COLO829 (cell line): ENCODE measurements at regions not wholly inside any gene's neighbourhood (a gene's known extent, or its start where the extent isn't known, plus 50 kb on each side); places are given as distances from the start of the nearest gene placed in this dataset.

ENCODE experiments used
- DNase-seq: peaks from one replicate; pipeline ENCODE4 v3.0.0; 2012; ENCODE audit warnings: low spot score

DNA sequence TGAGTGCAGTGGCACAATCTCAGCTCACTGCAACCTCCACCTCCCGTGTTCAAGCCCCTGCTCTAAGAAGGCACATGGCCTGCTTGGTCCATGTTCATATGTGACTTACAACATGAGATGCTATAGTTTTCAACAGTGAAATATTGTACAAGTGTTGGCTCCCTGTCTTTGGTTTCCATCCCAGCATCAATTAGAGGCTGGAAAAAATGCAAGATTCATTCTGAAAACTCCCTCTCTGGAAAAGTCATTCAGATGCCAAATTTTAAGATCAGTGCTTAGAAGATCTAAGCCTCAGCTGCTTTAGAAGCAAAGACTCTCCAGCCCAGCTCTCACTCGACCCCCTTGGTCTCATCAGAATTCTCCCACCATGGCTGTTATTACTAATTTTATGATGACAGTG, 398.9 kb downstream of the KIF16B start:
- DNase-seq = no peak

DNA sequence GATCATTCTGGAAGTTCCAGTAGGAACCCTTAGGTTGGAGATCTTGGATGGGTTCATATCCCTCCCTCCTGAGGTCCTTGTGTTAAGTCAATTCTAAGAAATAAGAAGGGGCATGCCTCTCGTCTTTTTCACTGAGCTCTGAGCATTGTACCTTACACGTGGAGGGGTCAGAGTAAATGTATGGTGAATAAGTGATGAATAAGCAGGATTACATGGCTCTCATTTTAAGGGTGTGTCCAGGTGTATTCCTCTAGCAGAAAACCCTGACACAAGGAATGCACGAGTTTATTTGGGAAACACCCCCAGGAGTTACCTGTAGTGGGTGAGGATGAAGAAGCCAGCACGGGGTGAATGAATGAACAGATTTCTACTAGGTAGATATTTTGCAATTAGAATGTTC, 400.2 kb downstream of the KIF16B start:
- DNase-seq = no peak

DNA sequence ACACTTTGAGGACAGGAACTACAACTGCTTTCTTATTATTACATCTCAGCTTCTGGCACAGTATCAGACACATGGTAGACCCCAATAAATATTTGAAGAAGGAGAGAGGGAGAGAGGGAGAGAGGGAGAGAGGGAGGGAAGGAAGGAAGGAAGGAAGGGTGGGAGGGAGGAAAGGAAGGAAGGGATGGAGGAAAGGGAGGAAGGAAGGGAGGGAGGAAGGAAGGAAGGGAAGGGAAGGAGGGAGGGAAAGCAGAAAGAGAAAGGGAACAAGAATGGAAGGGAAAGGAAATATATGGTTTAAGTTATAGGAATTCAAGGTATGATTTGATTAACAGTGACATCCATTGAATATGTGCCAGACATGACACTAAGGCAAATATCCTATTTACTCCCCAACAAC, 402.1 kb downstream of the KIF16B start:
- DNase-seq = no peak

DNA sequence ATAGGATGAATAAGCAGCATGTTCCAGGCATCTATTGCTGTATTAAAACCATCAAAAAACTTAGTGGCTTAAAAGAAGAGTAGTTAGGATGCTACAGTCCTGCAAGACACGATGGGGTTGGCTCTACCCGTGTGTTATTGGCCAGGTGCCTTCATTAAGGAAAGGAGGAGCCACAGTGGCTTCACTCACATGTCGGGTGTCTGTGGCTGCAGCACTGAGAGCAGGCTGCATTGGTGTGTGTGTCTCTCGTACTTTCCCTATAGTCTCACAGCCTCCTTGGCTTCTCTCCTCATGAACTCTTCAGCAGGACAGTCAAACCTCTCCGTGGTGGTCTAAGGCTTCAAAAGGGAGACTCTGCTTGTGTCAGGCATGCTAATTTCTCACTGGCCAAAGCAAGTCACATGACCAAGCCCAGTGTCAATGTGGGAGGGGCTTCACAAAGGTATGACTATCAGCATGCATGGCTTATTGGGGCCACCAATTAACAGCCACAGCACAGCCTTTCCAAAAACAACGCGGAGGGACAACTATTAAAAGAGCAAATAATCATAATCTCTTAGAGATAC, 402.8 kb downstream of the KIF16B start:
- no peak for DNase-seq

DNA sequence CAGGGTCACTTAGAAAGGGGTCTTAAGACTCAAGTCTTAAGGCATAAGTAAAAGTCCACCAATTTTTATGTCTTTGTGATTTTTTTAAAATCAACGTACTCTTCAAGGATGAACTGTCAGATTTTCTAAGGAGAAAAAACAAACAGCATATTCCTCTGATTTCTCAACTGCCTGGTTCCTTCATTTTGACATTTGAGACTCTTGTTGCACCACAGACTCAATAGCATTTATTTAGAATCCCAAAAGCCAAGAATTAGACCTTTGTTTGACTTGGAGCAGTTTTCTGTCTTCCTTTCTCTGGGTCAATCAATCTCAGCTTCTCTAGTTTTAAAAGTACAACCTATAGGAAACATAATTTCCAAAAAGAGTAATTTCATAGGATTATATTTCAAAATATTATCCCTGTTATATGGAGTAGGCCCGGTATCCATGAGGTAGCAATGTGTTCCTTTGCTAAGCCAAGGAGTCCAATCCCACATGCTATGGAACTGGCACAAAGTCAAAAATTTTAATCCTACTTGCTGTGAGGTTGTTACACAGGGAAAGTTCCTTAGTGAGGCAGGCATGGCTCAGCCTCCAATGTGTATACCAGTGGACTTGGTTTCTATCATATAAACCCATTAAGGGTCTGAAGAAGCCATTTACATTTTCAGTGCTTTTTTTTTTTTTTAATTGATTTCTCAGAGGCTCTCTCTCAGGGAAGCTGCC, 405.7 kb downstream of the KIF16B start:
- no peak for DNase-seq

DNA sequence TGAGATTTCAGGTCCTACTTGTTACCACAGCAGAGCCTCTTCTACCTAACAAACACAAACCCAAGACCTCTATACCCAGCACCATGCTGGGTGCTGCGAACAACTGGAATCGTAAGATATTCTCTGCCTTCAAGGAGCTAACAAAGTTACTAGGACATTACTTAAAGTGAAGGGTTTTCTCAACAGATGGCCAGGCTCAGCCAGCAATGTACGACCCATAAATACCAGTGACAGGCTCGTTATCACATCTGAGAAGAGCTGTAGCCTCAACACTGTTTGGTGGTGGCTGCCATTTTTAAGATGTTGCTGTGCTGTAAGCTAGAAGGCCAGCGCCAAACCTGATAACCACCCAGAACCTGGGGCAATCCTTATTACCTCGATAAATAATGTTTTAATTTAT, 406.5 kb downstream of the KIF16B start:
- DNase-seq = no peak

DNA sequence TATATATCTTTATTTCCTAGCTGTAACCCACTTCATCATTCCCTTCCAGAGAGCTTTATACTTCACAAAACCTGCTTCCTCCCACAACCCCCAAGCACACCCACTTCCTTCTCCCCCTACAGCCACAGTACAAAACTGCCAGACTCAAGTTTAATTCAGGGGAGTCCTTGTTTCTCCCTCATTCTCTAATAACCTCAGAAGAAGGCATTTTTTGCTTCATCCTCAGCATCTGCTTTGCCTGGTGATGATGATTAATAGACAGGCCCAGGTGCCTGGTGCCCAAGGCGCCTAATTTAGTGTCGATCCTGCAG, 414.3 kb downstream of the KIF16B start:
- no peak for DNase-seq

DNA sequence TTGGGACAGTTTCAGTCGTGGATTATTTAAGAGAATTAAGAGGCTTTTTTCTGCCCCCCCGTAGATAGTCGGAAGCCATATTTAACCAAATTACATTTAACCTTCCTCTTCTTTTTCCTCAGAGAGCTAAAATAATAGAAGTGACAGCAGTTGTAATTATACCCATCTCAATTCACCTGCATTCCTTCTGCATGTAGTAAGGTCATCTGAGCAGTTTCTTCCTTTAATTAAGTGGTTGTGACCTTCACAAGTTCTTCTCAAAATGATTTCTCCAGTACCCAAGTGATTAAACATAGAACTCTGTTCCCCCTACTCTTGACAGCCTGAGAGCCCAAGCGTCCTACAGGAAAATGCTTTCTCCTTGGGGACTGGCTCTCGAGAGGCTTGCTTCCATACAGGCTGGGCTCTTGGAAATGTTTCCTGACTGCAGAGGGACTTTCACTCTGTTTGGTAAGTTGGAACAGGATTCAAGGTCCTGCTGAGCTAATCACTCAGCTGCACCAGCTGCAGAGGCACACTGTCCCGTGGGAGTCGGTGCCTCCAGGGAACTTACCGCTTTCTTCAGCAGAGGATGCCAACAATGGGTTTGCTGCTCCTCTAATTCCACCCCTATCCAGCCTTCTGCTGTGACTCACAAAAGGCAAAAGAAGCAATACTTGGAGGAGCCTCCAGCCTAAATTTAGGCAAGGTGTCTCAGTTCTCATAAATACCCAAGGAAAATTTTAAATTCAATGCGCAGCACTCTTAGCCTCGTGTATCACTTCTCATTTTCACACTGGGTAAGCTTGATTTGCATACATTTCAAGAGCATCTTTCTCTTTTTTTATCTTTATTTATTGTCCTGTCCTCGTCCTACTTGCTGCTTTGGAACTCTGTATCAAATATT, 414.9 kb downstream of the KIF16B start:
- no peak for DNase-seq

DNA sequence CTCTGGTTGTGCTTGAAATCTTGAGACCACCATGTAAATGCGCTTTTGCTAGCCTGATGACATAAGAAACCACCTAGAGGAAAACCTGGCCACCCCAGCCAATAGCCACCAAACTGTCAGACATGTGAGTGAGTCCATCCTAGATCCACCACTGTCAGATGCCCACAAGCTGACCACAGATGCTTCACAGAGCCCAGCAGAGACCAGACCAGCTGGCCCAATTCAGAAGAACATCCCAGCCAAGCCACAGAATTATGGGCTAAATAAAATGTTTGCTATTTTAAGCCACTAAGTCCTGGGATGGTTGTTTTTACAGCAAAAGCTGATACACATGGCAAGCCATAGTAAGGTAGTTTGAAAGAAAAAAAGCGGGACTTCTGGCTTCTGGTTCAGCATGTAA, 425.3 kb downstream of the KIF16B start:
- no peak for DNase-seq

DNA sequence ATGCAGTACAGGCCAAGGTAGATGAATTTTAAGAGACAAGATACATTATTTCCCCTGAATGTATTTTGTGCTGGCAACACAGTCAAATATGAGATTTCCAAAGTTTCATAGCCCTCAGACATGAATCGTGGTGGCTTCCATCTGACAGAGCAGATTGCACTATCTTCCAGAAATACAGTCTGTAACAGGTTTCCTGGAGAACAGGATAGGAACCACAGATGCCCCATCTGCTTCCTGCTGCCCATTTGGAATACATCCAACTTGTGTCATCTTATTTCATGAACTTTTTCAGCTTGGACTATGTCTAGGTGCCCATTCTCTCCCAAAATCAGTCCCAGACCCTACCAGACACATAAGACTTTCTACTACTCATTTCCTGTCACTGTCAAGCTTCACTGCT, 426.0 kb downstream of the KIF16B start:
- DNase-seq = no peak

DNA sequence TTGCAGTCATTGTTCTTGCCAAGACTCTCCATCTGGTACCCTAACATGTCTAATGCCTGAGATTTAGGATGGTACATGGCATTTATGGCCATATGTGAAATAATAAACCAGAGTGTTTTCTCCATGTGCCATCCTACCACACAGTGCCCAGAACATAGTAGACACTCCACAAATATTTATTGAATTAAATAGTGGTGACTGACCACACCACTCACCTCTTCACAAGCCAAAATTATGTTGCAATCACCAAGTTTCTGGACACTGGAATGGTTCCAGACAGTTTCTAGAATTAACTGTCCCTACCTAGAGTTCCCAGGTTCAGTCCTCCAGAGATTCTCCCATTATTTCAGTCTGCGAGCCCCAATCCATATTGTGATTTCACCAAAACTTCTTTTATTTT, 427.3 kb downstream of the KIF16B start:
- no peak for DNase-seq

DNA sequence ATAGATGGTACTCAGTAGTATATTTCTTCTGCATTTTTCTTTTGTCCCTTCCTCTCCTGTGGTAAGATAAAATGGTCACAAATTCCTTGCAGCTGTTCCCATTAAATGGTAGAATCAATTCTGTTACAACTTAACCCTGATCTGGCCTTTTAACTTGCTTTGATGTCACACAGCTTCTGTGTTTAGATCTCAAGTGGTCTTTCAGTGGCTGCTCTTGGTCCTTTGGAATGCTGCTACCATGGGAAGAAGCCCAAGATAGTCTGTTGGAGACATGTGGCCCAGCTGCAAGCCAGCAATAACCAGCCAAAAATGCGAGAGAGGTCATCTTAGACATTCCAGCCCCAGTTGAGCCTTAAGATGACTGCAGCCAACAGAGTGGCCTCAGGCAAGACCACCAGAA, 429.7 kb downstream of the KIF16B start:
- DNase-seq = no peak

DNA sequence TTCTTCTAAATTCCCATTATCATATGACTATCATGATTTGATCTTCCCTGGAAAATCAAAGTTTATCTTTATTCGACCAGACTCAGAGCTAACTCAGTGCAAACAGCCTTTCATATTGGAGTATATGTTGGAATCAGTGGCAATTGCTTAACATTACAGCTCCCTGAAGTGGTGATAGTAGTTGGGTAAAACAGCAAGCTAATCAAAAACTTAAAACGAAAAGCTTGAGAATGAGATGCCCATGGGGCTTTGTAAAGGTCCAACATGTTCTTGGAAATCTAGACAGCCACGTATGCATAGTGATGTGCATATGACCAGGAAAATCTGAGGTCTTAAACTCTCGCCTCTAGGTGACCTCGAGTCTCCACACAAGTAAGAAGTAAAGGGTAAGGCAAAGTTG, 437.6 kb downstream of the KIF16B start:
- DNase-seq = no peak

DNA sequence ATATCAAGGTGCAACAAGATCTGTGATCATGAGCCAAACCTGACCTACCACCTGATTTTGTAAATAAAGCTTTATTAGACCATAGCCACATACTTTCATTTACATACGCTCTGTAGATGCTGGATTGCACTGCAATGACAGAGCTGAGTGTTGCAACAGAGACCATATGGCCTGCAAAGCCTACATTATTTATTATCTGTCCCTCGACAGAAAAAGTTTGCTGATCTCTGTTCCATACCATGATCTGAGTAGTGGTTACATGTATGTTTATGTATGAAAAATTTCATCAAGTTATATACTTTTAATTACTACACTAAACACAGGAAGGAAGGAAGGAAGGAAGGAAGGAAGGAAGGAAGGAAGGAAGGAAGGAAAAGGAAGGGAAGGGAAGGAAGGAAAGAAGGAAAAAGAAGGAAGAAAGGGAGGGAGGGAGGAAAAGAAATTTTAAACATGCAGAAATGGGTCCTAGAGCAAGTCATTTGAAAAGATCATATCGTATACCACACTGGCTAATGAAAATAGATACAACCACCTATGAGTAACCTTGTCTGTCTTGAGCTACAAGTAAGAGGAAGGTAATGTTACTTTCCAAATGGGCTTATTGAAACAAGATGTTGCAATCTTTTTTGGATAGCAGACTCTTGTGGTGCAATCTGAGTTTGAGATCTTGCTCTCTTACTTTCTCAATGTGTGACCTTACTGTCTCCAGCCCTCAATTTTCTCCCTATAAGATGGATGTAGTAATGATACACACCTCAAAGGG, 441.0 kb downstream of the KIF16B start:
- DNase-seq = no peak

DNA sequence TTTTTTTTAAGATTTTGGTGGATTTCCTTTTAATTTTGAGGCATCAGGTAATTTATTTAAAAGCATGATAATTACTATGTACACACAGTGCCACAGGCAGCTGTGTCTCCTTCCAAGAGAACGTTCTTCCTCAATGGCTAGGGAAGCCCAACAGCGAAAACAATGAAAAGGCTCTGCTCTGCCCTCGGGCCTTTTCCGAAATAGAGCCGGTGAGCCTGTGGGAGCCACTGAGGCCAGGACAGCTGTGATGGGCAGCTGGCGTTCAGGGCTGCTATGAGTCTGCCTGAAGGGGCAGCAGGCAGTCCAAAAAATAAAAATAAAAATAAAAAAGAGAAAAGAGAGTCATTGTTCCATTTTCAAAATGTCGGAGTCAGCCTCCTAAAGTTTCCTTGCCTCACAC, 443.8 kb downstream of the KIF16B start:
- DNase-seq = no peak

DNA sequence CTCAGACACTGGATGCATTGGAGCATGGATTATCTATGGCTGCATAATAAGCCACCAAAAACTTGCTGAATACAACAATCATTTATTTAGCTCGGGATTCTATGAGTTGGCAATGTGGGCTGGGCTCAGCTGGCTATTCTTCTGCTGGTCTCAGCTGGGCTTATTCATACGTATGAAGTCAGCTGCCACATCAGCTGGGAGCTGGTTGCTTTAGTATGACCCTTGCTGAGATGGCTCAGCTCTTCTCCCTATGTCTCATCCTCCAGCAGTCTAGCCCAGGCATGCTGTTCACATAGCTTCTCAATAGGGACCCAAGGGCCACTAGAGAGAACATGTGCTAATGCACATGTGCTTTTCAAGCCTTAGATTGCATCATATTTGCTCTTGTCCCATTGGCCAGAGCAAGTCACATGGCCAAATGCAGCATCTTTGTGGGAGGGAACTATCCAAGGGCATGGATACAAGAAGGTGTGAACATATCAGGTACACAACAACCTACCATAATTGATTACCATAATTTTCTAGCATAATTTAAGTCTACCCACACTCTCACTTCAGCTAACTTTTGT, 444.6 kb downstream of the KIF16B start:
- no peak for DNase-seq

DNA sequence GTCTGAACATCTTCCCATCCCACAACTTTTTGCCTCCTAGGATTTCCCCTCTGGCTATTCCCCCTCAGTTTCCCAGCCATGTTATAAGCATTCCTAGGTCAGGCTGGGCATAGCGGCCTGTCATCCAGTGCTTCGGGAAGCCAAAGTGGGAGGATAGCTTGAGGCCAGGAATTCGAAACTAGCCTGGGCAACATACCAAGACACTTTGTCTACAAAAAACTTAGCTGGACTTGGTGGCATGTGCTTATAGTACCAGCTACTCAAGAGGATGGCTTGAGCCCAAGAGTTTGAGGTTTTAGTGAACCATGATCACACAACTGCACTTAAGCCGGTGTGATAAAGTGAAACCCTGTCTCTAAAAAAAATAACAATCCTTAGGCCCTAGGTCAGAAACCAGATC, 447.4 kb downstream of the KIF16B start:
- DNase-seq = no peak

DNA sequence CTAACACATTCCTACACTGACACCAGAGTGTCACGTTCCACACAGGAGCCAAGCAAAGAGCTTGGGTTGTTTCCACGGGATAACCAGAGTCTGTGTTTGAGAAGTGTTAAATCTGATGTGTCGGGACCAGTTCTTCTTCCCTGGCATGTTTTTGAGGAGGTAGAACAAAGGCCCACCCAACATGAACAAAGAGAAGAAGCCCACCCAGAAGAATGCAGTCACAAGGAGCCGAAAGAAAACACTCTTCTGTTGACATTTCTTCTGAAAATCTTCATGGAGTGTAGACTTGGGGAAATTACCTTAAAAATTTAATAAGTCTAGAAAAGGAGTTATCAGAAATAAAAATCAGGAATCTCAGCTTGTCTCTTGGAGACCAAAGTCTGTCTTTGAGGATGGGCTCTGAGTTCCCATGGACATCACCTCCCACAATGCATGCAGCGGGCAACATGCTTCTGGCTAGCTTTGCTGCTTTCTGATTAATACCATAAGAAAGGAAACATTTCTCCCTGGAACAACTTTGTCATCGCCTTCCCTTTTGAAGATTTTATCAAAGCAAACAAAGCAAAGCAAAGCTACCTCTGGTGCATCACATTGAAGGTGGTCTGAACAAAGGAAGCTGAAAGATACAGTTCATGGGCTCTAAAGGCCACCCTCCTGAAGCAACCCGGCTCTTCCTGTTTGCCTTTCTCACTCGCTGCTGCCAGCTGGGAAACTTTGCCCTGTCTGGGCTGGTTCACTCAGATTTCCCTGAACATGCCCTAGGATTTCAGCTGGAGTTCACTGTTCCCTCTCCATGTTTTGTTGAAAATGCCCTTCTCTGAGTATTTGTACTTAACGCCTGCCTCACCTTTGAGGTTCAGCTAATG, 448.1 kb downstream of the KIF16B start:
- no peak for DNase-seq

DNA sequence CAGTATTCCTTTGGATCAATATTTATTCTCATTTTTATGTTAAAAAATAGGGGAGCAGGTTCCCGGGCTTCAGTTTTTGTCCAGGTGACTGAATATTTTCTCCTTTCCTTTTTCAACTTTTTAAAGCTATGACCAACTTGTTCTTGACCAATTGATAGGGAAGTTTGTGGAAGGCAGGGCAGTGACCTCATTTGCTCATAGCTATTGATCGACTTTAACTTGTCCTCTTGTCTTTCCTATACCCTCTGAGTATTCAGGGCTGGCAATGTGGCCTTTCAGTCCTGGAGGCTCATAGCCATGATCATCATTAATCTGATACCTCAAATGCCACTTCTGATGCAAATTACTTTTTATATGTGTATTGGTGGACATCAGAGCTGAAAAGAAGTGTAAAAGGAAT, 448.8 kb downstream of the KIF16B start:
- no peak for DNase-seq

DNA sequence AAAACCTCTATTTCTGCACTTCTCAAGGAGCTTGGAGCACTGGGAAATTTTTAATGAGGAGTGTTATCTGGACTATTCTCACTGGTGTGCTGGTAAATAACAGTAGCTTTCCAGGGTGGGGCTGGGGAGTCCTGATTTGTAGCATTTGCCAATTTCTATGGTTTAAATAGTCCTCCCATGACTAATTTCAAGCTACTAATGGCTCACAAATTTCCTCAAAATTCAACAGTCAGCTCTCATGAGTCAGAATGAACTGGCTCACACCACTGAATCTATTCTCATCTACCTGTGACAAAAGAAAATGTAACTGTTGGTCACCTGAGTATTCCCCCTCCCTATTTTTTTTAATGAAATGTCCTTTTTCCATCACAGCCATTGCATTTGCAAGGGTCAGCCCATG, 449.6 kb downstream of the KIF16B start:
- DNase-seq = no peak

DNA sequence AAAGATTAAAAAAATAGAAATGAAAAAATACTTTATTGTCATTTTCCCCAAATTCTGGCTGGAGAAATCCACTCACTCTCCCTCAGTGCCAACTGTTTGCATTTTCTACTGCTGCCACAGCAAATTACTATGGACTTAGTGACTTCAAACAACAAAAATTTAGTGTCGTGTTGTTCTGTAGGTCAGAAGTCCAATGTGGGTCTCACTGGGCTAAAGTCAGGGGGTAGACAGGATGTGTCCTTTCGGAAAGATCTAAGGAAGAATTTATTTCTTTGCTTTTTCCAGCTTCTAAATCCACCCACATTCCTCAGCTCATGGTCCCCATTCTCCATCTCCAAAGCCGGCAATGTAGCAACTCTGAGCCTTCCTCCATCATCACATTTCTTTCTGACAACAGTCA, 453.3 kb downstream of the KIF16B start:
- no peak for DNase-seq
